GM19455 (cell line): ENCODE measurements at regions not wholly inside any gene's neighbourhood (a gene's known extent, or its start where the extent isn't known, plus 50 kb on each side); places are given as distances from the start of the nearest gene placed in this dataset.

Experiments
- ATAC-seq: cut with Tn5 transposase; IDR thresholded peaks from one replicate; pipeline ENCODE4 v1.9.1; 2021; ENCODE audit not compliant: unreplicated experiment

DNA sequence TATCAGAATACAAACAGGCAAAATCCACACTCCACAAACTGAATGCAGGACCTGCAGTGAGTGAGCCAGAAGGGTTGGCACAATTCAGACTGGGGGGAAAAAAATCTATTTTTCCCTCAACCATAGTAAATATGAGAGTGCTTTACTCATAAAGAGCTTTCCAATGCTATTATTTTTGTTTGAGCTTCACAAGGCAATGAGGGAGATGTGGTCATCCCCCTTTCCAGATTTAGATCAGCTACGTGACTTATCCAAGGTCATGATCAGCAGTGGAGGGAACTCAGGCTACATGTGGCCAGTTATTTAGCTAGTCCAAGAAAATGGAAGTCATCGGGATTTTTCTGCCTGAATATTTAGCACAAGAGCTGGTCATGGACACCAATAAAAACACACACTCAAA, 120.4 kb upstream of the KLF7 start:
- ATAC-seq, result no peak

DNA sequence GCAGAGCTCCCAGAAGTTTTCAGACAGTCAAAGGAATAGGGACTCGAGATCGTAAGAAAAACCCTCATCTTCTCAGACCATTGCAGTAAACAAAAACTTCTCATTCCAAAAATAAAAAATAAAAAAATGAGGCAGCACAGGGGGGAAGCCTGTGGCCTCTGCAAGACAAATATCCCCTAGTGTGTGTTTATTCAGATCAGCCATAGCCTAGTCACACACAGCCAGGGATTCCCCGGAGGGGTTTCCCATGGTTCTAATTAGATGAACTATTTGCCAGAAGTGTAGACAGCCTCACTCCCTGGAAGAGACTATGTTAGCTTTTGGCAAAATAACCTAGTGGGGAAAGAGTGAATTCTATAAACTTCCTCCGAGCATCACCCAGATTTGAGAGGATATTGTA, 122.9 kb upstream of the KLF7 start:
- no peak for ATAC-seq

DNA sequence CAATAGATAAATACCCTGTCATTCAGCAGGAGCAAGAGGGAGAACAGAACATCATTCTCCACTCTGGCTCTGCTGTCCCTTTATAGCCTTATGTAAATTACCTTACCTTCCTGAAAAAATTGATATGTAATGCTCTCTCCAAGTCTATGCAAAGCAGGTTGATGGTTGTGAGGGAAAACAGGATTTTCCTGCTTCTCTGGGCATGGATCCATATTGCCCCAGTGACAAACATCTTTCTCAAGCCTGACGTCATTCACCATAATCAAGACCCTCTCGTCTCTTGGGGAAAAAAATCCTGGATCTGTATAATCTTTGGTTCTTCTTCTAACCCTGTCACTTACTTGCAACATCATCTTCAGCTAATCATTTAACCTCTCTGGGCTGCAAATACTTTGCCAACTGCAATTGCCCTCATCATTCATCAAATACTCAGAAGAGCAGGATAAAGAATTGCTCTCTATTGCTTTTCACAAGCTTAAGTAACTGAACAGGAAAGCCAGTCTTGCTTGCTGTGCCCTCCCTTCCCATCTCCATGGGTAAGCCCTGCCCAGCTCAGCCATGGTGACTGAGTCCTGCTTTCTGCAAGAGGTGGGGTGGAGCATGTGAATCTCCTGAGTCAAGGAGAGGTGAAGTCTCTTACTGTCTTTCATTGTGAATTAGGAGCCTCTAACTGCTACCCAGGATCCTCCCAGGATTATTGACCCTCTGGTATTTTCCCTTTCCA, 123.7 kb upstream of the KLF7 start:
- no peak for ATAC-seq

DNA sequence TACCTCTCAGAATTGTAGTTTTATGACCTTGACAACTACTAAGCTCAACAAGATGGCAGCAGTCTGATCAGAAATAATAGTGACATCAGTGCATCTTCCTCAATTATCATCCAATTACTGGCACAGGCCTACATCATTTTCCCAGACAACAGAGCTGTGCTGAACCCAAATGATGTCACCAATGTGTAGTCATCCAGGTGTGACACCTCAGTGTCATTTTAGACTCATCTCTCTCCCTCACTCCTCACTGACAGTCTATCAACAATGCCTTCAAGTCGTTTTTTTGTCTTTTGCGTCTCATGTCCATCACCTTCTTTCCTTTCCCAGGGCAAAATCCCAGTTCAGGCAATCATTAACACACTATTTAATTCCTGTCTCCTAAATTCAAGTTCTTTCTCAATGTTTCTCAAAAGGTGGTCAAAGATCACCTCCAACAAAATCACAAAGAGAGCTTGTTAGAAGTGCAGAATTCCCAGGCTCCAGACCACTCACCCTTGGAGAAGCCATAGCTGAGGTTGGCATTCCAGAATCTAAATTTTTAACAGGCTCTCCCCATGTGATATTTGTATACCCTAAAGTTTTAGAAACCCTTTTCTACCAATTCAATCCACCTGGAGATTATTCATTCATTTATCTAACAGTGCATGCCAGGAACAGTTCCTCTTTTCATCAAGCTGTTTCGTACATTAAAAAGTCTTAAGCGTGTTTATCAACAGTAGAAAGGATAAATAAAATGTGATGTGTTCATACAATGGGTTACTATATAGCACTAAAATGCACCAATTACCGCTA, 125.3 kb upstream of the KLF7 start:
- no peak for ATAC-seq

DNA sequence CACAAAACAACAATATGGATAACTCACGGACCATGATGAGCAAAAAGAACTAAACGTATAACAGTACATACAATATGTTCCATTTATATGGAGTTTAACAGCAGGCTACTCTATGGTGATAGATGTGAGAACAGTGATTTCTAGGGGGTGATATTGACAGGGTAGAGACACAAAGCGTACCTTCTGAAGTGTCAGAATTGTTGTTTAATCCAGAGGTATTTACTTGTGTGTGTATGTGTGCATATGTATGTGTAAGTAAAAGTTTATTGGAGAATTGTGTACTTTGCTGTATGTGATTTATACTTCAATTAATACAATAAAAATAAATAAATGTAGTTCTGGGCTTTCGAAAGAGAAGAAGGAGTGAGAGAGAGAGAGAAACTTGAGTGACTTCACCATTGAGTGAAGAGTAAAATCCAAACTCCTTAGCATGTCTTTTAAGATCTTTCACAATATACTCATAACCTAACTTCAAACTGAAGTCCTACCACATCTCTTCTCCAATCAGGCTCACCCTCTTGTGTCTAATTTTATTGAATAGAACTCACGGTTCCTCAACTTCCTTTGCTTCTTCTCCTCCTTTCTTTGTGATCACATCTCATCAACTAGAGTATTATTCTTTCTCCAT, 126.0 kb upstream of the KLF7 start:
- ATAC-seq, result no peak

DNA sequence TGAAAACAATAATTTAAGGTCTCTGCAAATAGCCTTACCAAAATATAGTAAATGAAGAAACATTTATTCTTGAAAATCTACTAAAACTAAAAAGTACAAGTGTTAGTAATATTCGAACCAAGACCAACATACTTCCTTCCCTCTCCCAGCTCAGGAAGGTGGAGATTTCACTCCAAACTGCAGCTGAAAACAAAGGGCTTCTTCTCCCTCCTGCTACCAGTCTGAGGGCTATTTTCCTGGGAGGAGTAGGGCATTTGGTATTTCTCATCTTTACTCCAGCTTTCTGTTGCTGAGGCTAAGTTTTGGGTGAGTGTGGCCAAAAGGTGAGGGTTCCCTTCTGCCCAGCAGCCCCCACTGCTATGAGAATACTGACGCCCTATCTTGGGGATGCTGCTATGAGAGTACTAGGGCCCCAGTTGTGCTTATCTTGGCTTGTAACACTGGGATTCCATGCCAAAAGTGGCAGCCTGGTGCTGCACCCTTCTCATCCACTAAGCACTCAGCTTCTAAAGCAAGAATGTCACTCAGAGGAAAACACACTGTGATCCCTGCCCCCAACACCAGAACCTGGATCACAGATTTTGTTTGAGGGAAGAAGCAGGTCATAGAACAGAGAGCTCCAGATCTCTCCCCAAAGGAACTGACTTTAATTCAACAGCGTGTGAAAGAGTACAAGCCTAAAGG, 130.7 kb upstream of the KLF7 start:
- ATAC-seq, result no peak

DNA sequence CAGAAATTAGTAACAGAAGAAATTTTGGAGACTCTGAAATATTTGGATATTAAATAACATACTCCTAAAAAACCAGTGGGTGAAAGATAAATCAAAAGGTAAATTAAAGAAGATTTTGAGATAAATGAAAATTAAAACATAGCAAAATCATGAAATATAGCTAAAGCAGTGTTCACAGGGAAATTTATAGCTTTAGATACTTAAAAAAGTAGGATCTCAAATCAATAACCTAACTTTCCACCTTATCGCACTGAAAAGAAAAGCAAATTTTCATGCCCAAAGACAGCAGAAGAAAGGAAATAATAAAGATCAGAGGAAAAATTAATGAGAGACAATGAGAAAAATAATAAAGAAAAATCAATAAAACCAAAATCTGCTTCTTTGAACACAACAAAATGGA, 135.1 kb upstream of the KLF7 start:
- no peak for ATAC-seq

DNA sequence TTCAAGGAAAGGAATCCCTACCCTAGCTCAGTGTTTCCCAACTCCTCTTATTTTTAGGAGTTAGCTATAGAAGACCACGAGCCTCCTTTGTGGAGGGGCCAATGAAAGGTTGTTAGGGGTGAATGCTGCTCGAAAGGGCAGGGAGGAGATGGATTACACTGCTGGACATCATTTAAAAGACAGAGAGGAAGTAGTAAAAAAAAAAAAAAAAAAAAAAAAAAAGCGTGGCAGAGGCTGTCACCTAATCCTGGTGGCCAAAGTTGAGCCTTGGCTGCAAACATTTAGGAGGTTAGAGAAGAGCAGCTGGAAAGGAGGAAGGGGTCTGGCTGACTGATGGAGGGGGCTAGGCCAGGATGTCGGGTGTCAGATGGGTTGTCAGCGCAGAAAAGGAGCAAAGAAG, 139.0 kb upstream of the KLF7 start:
- no peak for ATAC-seq

DNA sequence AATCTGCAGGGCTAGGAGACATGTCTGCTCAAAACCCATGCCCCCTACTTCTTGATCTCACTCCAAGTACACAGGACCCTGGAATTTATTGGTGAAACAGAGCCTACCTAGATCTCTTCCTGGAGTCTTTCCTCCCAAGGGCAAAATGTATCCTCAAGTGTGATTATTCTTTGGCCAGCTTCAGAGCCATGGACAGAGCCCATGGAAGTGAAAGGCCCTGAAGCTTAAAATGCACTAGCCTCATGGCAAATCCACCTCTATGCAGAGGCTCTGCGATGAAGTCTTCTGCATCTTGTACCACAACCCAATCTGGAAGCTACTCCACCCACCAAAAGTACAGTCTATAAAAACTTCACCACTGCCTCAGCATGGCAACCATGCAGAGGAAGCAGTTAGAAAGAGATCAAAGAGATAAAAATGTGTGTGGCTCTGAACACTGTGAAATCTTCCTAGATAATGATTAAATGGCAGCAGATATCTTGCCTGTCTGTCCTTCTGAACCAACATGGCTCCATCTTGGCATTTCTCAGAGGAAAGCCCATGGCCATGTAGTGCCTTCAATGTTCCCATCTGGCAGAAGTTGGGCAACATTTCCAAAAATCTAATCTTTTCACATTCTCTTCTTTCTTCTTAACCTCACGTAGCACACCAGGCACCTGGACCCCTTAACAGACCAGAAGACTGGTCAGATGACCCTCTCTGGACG, 142.9 kb upstream of the KLF7 start:
- ATAC-seq, result no peak

DNA sequence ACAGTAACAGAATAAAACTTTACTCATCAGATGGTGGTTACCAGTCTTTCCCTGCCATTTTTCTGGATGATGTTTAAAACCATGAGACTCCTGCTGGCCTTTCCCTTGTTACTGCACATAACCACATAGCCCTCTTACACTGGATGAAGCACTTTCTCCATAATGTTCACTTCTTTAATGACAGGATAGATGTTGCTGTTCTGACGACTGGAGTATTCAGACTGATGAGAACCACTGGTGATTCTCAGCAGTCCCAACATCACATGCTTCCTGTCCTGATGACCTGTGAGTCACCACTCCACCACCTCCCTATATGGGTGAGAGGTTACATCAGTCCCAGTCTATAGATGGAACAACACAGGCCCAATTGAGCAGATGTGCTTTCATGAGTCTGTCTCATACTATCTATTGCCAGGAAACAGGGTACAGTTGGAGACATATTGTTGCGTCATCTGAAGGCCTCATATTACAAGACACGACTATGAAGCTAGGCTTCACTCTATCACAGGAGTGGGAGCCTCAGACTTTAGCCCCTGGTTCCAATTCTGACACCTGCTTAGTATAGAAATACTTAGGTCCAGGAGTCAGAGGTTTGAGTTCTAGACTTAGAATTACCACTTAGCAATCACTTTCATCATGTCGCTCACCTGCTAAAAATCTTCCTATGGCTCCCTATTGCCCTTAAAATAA, 145.7 kb upstream of the KLF7 start:
- peak; percentile 81 for ATAC-seq

DNA sequence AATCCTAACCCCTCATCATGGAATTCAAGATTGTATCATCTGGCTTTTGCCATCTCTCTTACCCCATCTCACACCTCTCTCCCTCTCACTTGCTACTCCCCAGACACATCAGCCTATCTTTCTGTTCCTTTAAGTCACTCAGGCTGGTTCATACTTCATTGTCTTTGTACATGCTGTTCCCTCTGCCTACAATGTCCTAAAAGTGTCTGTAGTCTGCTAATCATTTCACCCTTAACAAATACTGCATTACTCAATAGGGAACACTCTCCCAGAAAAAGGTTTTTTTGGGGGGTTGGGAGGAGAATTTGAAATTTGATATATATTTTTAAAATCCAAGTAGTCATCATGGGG, 146.2 kb upstream of the KLF7 start:
- ATAC-seq, result no peak

DNA sequence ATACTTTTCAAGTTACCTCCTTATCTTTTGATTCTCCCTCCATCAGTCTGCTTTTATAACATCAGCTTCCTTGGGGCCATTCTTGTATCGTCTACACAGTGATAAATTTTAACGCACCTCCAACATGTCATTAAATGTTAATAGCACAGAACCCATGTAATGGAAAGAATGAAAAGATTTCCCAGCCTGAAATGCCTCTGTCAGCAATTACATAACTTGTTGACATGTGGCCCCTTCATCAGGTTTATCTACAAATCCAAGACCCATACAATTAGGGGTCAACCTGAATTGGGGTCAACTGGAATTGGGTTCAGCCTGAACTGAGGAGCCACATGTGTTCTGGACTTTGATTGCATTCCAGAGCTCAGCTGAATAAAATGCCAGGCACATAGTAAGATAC, 148.2 kb upstream of the KLF7 start:
- no peak for ATAC-seq

DNA sequence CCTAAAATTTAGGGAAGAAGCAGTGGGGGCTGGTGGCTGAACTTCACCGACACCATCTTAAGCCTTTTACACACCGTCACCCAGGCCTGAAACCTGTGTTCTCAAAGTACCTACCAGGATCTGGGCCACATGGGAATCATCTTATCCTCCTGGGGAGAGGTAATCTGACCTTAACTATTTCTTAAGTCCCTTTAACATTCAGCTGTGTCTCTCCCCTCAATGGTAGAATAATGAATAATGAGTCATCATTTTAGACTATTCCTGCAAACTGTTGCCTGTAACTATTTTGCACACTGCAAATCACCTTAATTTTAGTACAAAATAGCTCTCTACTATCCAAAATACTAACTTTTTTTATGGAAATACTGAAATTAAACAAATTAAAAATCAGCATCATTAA, 149.4 kb upstream of the KLF7 start:
- no peak for ATAC-seq

DNA sequence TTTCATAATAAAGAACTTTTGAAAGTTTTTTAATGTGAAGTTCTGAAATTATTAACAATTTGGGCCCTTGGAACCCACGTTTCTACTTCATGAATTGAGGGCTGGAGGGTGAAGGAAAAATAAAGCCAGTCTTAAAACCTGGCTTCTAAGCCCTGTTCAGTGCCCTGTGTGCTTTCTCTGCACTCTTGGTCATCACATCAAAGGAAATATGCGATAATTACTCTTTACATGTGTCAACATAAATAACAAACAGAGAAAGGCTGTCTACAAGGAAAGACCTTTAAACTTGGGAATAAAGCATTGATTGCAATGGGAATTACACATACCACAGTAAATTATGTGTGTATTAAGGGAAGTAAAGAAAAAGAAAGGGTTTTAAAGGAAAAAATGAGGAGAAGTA, 150.7 kb upstream of the KLF7 start:
- no peak for ATAC-seq

DNA sequence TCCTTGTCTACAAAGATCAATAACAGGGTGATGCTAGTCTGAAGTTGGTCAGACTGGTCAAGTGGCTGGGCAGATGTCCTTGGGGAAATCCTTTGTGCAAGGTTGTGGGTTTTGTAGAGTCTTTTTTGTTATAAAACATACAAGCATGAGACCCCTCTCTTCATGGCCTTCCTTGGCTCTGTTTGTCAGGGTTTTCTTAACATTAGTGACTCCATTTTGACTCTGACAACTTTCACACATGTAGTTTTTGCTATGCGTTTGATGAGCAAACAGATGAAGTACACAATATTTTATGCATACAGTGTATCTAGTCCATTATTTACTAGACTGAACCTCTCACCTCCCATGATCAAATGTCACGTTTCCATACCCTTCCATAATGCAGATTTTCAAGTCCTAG, 151.2 kb upstream of the KLF7 start:
- no peak for ATAC-seq

DNA sequence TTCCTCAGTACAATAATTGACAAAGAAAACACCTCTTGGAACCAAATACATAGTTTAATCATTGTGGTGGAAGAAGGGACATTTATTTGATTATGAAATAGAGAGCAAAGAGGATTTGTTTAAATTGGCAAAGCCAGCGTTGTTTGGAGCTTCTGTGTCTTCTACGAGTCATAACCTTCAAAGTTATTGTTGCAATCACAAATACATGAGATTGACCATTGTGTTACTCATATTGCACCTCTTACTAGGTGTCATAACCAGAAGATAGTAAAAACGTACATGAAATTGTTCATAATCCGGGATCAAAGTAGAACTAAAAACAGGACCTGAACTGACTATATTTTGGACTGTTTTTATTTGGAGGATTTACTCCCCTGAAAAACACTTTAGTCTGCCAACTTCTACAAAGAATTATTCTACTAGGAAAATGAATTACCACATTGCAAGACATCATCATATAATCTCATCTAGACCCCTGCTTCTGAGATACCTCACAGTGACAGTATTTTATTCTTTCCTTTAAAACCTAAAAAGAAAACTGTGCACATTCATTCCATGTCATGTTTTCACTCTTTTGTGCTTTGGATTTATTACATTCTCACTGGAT, 151.7 kb upstream of the KLF7 start:
- ATAC-seq, result no peak

DNA sequence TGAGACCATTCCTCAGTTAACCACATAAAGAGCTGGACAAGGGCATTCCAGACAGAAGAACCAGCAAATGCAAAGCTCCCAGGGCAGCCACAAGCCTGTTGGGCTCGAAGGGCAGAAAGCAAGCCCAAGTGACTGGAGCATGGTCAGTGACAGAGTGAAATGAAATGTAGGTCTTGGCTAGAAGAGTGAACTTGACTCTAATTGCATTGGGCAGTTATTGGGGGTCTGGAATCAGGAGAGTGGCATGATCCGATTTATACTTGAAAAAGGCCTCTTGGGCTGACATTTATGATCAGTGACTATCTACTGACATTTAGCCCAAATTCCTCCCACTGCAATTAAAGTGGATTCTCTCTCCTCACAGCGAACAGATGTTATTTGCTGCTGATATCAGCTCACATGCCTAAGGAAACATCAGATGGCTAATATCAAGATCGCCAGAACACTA, 152.5 kb upstream of the KLF7 start:
- no peak for ATAC-seq

DNA sequence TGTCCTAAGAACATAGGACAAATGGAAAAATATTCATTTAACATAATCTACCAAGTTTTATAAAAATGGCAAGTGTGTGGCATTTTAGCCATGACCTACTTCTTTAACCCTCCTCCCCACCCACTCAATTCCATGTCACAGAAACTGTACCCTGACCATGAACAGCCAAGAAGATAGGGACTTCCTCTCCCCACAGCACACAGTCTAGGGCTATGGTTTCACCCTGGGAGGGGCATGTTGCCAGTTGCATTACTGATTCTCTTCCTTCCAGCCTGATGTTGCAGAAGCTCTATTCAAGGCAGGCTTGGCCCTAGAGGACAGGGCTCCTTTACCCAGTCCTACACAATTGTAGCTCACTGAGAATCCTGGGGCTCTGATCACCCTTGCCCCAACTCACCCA, 153.6 kb upstream of the KLF7 start:
- ATAC-seq, result no peak

DNA sequence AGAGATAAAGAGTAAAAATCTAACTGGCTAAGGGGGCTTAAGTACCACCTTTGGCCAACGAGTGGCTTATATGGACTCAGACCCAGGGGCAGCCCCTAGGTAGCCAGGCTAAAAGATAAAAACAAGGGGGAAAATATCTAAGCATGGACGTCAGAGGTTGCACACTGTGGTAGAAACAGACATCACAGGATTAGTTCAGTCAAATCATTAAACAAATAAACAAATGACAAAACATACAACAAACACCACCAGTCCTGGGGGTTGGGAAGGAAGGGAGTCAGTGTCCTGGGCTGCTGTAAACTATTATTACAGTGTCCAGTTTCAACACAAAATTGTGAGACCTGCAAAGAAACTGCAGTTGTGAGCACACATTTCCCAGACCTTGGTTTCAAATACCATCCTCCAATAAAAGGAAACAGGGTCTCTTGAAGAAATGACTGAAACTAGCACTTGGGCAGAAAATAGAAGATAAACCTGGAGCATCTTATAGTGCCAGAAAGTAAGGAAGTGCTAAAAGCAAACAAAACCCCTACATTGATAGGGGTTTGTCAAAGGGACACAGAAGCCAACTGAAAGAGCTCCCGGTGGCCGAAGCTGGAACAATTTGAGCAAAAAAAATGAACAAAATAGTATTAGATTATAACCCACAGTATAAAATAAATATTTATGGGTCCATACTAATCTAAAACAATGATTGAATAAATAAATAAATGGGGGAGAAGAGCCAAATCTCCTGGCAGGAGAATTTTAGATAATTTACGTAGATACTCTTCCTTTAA, 154.8 kb upstream of the KLF7 start:
- ATAC-seq, result no peak
